ENCODE measurements at regions not wholly inside any gene's neighbourhood (a gene's known extent, or its start where the extent isn't known, plus 50 kb on each side); places are given as distances from the start of the nearest gene placed in this dataset.
"Not testable (repeated sequence)": the region's sequence is repeated elsewhere in the genome, so short reads cannot be mapped to it uniquely, and the experiment has no call there.

DNA sequence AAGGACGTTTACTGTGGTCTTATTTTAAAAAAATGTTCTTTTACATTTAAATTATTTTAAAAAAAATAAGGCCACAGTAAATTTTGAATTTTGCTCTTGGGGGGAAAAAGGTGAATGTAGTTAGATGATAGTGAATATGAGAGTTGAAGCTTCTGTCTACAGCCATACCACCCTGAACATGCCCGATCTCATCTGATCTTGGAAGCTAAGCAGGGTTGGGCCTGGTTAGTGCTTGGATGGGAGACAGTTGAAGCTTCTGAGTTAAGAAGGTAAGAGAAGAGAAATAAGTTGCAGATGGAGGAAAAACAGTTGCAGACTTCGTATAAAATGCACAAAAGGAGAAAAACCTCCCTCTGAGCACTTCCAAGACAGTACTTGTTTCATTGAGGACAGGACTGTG lies 115.6 kb upstream of the NR3C2 start:
- DNase-seq (ENCODE audit: low read depth): no peak

DNA sequence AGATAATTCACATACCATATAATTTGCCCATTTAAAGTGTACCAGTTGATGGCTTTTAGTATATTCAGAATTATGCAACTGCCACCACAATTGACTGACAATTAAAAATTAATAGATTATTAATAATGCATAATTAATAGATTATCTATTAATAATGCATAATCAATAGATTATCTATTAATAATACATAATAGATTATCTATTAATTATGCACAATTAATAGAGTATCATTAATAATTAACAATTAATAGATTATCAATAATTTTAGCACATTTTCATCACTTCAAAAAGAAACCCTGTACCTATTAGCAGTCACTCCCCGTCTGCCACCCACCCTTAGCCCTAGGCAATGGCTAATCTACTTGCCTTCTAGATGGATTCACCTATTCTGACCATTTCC lies 108.6 kb upstream of the NR3C2 start:
- no peak for DNase-seq (ENCODE audit: low read depth)

DNA sequence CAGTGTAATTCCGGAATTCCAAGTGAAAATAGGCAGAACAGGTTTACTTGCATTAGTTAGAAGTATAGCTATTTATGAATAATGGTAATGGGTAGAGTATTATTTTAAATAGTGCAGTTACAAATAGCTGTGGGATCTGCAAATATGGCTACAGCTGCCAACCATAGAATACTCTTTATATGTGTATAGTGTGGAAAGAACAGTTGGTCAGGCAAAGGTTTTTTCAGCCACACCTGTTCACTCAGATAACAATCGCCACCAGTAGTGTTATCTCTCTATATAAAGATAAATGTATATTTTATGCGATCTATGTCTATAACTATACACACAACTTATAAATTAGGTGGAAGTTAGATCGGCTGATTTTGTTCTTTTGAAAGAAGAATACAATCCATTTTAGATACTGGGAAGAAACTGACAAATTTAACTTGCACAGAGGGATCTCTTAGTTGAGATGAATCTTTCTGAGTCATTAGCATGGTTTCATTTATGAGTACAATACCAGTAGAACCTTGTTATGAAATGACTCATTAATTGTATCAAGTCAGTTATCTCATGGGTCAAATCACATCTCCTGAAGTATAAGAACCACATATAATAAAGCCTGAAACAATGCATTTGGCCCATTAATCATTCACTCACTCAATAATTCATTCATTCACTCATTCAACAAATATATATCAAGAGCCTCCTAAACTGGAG lies 100.9 kb upstream of the NR3C2 start:
- peak; percentile 42 for DNase-seq (ENCODE audit: low read depth)

DNA sequence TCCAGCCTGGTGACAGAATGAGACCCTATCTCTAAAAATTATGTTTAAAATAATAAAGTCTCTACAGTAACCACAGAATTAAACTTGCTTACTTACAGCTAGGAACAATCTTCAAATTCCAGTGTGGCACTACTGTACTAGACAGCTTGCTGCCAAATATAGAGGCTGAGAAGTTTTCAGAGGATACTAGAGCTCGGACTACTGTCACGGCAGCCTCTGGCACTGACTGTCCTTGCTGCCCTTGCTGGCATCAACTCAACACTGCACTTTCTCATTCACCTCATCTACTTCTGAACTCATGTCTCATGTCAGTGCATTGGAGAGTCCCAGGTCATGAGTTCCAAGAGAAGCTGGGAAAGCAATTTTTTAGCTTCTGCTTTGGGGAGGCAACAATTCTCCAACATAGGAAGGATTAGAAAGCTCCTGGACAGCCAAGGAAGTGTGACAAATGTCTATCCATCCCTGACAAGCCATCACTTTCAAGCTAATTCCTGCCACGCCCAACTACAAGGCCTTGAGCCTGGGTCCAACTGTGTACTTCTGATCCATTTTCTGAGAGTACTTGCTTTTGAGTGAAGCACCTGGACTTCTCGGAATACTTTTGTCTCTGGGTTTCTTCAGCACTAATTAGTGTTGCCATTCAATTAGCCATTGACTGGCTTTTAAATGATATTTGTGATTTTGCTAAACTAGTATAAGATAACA lies 98.6 kb upstream of the NR3C2 start:
- DNase-seq (ENCODE audit: low read depth): no peak

DNA sequence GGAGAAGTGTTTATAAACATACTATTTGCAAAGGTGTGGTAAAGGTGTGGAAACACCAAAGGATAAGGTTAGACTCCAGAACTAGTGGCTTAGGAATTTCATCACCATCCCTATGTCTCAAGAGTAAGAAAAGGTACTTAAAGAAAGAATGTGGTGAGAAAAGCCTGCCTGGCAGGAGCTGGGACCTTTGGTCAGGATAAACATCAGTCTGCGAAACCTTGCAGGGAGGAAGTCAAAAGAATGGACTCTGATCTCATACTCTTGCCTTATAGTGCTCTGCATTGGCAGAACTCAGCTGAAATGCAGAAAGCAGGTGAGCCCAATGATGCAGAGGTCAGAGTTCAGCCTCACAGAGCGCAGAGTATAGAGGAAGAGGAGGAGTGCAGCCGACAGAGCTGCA lies 97.2 kb upstream of the NR3C2 start:
- DNase-seq (ENCODE audit: low read depth): no peak

DNA sequence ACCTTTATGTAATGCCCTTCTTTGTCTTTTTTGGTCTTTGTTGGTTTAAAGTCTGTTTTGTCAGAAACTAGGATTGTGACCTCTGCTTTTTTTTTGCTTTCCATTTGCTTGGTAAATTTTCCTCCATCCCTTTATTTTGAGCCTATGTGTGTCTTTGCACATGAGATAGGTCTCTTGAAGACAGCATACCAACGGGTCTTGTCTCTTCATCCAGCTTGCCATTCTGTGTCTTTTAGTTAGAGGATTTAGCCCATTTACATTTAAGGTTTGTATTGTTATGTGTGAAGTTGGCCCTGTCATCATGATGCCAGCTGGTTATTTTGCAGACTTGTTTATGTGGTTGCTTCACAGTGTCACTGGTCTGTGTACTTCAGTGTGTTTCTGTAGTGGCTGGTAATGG lies 91.6 kb upstream of the NR3C2 start:
- DNase-seq (ENCODE audit: low read depth): not testable (repeated sequence)

DNA sequence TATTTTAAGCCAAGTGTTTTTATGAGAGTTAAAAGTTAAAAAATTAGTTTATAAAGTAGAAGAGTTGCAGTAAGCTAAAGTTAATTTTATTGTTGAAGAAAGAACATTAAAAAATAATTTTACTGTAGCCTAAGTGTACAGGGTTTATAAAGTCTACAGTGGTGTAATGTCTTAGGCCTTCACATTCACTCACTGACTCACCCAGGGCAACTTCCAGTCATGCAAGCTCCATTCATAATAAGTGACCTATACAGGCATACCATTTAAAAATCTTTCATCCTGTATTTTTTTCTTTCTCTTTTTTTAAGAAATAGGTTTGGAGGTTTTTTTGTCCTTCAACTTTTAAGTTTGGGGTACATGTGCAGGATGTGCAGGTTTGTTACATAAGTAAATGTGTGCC lies 87.9 kb upstream of the NR3C2 start:
- DNase-seq (ENCODE audit: low read depth): no peak

DNA sequence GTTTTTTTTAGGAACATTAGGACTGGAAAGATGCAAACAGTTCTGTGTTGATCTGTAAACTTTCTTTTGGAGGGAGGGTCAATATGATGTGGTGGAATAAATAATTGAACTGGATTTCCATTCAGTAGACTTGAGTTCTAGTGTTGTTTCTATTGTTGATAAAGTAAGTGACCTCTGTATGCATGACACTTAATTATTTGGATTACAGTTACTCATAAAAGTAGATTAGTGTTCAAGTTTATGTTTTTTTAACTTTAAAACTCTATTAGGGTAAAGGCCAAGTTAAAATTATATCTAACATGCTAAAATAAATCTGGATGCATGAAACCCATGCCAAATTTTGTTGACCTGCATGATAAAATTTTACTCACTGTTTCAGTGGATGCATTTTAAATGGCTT lies 85.4 kb upstream of the NR3C2 start:
- DNase-seq (ENCODE audit: low read depth): no peak

DNA sequence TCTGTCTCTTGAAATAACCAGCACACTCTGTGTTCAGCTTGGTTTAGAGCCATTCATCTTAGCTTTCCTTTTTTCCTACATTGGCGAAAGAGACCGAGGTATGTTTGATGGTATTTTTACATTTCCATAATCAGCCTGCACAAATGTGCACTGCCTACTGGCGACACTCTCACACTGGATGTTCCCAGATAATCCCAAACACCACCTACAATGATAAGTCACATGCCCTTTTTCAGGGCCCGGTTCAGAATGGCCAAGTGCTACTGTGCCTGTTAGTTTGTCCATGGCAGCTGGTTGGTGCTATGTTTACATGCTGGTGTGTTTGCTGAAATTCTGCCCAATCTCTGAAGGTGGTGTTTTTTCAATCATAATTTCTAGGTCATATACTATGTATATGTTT lies 80.8 kb upstream of the NR3C2 start:
- DNase-seq (ENCODE audit: low read depth): no peak

DNA sequence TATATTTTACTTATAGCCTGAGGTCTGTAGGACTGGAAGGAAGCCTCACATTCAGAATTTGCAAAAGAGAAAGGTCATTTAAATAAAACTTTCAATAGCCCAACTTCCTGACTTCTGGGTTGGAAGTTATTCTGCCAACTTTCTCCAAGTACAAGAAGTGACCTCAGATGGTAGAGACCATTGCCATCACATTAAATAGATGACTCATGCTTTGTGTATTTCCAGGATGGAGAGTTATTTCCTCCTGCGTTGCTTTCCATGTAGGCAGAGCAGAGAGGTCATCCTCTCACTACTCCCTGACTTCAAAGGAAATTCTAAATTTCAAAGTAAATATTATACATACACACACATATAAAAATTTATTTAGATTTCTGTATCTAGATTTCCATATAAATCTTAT lies 73.0 kb upstream of the NR3C2 start:
- peak; percentile 78 for DNase-seq (ENCODE audit: low read depth)

DNA sequence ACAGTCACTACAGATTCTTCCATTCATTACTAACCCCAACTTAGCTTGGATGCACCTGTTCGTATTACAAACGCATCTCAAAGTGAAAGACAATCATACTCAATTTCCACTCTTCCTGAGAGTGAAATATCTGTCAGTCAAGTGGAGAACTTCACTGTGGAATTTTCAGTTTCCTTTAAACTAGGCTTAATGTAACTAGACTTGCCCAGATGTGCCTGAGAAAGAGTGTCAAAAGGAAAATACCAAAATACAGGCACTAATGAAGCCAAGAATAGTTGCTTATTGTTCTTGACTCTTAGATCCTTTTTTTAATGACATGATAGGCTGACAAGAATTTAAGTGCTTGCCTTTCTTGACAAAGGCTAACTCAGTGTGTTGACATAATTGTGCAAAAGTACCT lies 72.4 kb upstream of the NR3C2 start:
- DNase-seq (ENCODE audit: low read depth): no peak

DNA sequence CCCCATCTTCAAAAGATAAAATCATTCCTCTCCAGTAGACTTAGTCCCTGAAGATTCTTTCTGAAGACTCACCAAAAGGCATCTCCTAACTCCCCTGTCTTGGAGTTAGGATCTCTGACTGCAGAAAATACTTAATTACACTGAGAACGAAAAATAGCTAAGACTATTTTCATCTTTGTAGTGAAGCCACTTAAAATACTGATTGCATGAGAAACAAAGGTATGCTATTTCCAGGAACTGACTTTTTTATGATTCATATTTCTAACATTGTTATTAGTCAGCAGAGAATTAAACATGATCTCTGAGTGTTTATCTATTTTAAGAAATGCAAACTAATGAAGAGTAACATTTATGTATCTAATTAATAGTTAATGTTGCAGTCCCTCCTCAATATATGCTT lies 71.8 kb upstream of the NR3C2 start:
- DNase-seq (ENCODE audit: low read depth): peak; percentile 39

DNA sequence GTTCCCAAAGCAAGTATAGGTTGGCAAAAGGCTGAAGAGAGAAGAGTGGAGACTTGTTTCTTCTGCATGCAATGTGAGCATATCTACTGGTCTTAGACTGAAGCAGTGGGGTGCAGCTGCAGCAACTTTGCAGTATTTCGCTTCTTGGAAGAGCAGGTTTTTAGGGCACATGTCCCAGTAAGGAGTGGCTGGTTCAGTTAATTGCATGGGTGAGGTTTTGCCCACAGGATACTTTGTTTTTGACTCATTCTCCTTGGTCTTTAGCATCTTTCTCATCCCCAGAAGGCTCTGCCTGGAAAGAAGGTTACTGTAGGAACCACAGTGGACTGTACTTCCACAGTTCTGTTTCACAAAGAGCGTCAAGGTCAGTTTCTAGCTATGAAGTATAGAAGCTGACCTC lies 68.0 kb upstream of the NR3C2 start:
- DNase-seq (ENCODE audit: low read depth): no peak

DNA sequence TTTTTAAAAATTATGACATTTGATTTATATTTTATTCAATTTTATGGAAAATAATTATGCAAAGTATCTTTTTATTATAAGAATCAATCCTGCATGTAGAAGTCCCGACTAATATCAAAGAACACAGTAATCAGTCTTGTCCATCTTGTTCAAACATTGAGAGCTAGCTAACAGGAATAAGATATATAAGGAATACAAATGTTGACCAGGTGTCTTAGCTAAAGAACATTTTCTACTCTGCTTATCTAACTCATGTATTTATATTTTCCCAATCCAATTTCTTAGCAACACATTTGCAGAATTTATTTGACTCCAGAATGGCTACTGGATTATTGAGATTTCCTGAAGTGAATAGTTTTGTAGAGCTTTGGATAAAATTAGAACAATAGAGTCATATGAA lies 61.5 kb upstream of the NR3C2 start:
- no peak for DNase-seq (ENCODE audit: low read depth)

DNA sequence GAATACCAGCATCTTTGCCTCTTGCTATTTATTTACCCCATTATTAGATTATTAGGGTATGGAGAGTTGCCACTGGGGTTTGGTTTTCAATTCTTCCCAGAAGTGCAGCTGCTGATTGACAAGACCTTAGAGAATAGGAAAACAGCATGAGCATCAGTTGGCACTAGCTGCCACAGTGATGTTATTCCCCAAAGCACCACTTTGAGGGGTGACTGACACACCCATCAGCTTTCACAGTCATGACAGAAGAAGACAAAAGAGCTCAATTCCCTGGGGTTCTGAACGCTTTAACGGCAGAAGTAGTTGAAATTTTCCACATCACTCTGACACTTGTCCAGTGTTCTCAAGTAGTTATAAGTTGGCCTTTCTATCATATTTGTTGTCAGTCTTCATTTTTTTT lies 55.0 kb upstream of the NR3C2 start:
- DNase-seq (ENCODE audit: low read depth): no peak

DNA sequence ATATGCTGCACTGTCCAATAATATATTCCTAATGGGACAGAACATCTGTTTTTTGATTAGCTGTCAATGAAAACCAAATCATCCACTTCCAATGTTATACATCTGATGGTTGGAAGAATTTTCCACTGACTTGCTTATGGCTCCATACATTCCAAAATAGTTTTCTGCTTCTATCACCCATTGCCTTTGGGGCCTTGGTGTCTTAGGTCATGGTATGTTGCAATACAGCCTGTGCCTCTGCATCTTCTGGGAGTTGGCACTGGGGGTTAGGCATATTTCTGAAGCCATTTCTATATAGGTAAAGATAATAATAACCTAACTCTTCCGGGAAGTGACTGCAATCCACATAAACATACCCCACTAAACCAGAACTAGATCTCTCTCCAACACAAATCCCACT lies 53.2 kb upstream of the NR3C2 start:
- DNase-seq (ENCODE audit: low read depth): no peak
